HCT116 (cell line): ENCODE measurements at regions not wholly inside any gene's neighbourhood (a gene's known extent, or its start where the extent isn't known, plus 50 kb on each side); places are given as distances from the start of the nearest gene placed in this dataset.

Source experiments
- POLR2A ChIP-seq: IDR thresholded peaks from 2 replicates; pipeline ENCODE4 v1.7.0; 2011; ENCODE audit warnings: borderline replicate concordance; ENCODE audit not compliant: insufficient read depth, insufficient read length; ENCODE audit errors: extremely low read depth
- POLR2AphosphoS5 ChIP-seq: IDR thresholded peaks from 2 replicates; pipeline ENCODE4 v1.6.1; 2011; ENCODE audit warnings: mild to moderate bottlenecking, low read depth, low read length, moderate library complexity
- RAD21 ChIP-seq: IDR thresholded peaks from 2 replicates; pipeline ENCODE4 v1.6.1; 2012; ENCODE audit warnings: low read depth, mild to moderate bottlenecking
- SRF ChIP-seq: IDR thresholded peaks from 2 replicates; pipeline ENCODE4 v1.6.1; 2012; ENCODE audit warnings: low read depth
- TF ChIP-seq, protein P1 (sequence below), 3 experiments: fragments of 200-600 bp in 1 of 3; sonication (generic) in 1 of 3; IDR thresholded peaks in 2 of 3; conservative IDR thresholded peaks in 1 of 3; 2 replicates each; pipeline ENCODE4 v1.5.1; 2012 to 2017; ENCODE audit warnings: low read depth in 2 of 3, low read length in 2 of 3, antibody characterized with exemption in 1 of 3, borderline replicate concordance in 1 of 3, control low read depth in 1 of 3, mild to moderate bottlenecking in 1 of 3, mixed read lengths in 1 of 3, mixed run types in 1 of 3, moderate library complexity in 1 of 3; ENCODE audit not compliant: insufficient read depth in 1 of 3

DNA sequence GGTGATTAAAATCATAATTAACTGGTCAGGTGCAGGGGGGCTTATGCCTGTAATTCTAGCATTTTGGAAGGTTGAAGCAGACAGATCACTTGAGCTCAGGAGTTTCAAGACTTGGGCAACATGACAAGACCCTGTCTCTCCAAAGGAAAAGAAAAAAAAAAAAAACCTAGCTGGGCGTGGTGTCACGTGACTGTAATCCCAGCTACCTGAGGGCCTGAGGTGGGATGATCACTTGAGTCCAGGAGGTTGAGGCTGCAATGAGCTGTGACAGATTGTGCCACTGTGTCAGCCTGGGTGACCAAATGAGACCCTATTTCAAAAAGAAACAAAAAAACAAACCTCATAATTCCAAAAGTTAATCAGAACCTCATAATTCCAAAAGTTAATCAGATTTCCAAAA is 505.5 kb downstream of the CDH8 start:
- TF ChIP-seq POLR2AphosphoS5 (no peak), SRF (no peak), POLR2A (no peak), RAD21 (no peak)
- TF ChIP-seq, protein P1, sequence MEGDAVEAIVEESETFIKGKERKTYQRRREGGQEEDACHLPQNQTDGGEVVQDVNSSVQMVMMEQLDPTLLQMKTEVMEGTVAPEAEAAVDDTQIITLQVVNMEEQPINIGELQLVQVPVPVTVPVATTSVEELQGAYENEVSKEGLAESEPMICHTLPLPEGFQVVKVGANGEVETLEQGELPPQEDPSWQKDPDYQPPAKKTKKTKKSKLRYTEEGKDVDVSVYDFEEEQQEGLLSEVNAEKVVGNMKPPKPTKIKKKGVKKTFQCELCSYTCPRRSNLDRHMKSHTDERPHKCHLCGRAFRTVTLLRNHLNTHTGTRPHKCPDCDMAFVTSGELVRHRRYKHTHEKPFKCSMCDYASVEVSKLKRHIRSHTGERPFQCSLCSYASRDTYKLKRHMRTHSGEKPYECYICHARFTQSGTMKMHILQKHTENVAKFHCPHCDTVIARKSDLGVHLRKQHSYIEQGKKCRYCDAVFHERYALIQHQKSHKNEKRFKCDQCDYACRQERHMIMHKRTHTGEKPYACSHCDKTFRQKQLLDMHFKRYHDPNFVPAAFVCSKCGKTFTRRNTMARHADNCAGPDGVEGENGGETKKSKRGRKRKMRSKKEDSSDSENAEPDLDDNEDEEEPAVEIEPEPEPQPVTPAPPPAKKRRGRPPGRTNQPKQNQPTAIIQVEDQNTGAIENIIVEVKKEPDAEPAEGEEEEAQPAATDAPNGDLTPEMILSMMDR (IDR thresholded peaks at IDR 0.05 in 2 of 3, conservative IDR thresholded peaks at IDR 0.05 in 1 of 3; ENCODE audit: borderline replicate concordance in 1 of 3, insufficient read depth in 1 of 3, low read depth in 2 of 3, low read length in 2 of 3): no peak
